GM19023 (cell line): ENCODE measurements at regions not wholly inside any gene's neighbourhood (a gene's known extent, or its start where the extent isn't known, plus 50 kb on each side); places are given as distances from the start of the nearest gene placed in this dataset.
"Not testable (repeated sequence)": the region's sequence is repeated elsewhere in the genome, so short reads cannot be mapped to it uniquely, and the experiment has no call there.

Experiments
- ATAC-seq: cut with Tn5 transposase; IDR thresholded peaks from one replicate; pipeline ENCODE4 v1.9.1; 2021; ENCODE audit warnings: mild to moderate bottlenecking, moderate library complexity; ENCODE audit not compliant: unreplicated experiment

GRCh38 chr7:32658467-32658869 is 163.2 kb downstream of the AVL9 start:
- peak; percentile 59 for ATAC-seq

GRCh38 chr7:32658034-32658433 is 162.7 kb downstream of the AVL9 start:
- peak; percentile 55 for ATAC-seq

DNA sequence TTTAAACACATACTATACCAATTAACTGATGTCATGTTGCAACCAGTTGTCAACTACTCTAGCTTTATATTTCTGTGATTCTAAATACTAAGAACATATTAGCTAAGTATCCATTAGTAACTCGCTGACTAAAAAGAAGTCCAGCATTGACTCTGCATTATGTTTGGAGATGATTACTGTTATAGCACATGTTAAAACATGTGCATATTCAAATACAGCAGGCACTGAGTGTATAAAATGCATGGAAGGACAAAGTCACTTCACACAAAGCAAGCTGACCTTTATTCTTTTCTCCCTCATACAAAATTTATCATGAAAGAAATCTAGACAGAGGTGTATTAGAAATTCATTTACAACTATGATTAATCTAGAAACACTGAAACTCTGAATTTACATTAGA is 159.3 kb downstream of the AVL9 start:
- ATAC-seq: not testable (repeated sequence)

DNA sequence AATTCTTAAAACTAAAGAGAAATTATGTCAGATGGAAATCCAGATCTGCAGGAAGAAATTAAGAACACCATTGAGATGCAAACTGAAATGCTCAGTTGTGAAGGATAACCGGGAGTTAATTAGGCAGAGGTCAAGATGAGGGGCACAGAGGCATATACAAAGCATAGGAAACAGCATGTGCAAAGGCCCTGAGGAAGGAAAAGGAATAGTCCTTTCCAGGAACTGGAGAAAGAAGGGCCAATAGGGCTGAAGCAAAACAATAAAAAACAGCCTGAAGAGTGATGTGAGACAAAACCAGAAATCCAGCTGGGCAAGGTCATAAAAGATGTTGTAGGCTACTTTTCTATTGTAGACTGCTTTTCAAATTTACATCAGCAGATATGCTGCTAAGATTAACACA is 155.1 kb downstream of the AVL9 start:
- not testable (repeated sequence) for ATAC-seq

DNA sequence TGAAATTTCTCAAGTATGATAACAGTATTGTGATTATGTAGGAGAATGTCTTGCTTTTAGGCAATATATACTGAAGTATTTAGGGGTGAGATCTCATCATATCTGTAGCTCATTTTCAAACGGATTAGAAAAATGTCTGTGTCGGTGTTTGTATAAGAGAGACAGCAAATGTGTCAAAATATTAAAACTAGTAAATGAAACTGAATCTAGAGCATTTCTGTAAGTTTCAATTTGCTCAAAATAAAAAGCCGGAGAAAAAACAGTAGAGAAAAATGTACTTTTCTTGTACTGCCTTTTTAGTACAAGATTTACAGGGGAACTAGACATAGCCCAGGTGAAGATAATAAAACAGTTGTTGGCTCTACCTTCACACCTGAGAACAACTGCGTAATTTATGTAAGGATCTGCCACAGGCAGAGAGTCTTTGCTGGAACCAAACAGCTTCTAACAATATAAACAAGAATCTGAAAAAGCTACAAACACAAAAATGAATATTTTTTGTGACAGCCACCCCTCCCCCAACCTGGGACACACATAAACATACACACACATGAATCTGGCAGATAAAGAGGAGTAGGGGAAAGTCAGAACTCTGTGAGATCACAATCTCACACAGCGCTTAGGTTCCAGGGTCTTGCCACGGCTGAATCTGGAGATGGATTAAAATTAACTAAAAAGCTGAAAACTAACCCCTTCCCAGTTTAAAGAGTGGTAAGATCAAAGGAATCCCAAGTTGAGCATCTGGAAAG is 153.3 kb downstream of the AVL9 start:
- no peak for ATAC-seq

DNA sequence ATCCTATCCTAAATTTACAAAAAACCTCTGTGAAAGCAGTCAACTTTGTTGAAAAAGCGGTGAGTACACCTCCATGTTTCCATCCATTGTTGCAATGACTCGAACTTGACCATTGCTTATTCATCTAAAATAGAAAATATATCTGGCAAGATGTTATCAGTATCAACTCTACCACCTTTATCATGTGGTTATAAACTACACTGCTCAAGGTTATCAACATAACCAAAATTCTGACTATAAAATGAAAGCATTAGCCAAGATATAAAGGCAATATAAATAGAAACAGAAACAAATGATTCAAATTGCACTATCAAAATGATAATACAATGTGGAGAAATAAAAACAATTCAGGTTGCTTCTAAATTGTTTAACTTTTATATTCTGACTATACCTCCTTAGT is 150.0 kb downstream of the AVL9 start:
- not testable (repeated sequence) for ATAC-seq

DNA sequence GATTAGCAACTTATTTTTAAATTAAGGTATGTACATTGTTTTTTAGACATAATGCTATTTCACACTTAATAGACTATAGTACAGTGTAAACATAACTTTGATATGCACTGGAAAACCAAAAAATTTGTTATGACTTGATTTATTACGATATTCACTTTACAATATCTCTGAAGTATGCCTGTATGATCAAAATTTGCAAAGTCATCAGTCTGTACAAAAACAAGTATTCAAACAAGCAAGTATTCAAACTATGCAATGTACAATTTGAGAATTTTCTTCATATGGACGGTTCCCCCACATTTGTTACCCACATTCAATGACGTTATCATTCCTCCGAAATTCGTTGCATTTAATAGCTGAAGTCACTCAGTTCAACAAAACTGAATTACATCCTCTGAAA is 147.9 kb downstream of the AVL9 start:
- no peak for ATAC-seq

DNA sequence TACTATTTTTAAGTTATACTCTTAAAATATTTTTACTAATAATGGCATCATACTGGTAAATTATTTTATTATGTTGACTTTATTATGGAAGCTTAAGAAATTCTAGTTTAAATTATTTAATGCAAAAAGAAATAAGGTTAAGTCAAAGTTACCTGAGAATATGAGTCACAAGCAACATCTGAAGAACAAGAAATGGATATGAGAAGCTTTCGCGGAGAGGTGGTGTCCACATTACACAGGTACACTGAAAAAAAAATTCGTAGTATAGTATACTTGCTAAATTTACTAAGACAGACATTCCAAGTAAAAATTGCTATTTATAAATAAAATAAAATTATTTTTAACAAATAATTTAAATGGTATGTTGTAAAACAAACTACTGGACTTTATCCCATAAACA is 143.8 kb downstream of the AVL9 start:
- no peak for ATAC-seq

DNA sequence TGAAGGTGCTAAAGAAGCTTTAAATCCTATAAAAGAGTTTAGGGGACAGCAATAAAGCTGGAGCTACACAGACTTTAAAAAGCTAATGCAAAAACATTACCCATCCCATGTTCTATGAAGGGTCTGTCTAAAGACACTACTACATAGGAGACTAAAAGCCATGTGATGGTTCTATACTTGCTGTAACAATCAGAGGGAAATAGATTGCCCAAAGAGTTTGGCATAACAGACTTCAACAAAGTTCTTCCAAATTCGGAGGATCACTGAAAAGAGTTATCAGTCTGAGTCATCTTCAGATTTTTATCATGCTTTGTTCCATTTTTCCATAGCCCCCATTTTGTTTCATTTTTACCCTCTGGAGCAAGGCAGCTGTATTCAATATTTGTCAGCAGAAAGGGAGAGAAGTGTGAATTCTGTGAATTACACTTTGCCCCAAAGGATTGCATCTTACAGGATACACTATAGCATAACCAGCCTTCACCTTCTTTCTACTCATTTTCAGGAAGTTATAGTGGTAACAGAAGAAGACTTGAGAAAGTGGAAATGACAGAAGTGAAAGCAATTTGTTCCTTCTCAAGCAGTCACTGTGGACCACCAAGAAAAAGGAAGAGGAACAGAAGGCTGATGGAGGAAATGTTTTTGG is 143.3 kb downstream of the AVL9 start:
- peak; percentile 72 for ATAC-seq
